ENCODE measurements at regions not wholly inside any gene's neighbourhood (a gene's known extent, or its start where the extent isn't known, plus 50 kb on each side); places are given as distances from the start of the nearest gene placed in this dataset.

DNA sequence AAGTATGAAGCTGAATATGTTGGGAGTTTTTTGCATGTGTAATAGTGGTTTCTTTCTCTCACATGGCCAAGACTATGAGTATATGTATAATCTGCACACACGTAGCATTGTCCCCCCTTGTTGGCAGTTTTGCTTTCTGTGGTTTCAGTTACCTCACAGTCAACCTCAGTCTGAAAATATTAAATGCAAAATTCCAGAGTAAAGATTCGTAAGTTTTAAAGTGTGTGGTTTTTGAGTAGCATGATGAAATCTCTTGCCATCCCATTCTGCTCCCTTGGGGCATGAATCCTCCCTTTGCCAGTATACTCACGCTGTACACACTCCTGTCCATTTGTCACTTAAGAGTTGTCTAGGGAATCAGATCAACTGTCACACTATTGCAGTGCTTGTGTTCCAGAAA is 742.0 kb upstream of the CCDC54 start:
- DNase-seq (ENCODE audit: extremely low read depth in 1 of 2, low read depth in 1 of 2) = no peak

DNA sequence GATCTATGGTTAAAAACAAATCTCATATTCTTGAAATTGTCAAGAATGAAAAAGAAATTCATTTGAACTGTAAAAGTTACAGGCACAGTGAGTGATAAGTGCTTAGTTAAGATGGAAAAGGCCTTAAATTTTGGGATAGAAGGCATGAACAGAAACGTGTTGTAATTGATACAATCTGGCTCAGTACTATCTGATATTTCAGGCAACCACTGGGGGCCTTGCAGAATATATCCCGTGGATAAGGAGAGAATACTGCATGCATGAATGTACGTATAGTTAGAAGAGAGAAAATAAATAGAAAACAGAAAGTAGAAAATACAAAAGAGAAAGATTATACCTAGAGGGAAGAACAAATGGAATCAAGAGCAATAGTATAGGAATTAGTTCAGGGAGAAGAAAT is 741.4 kb upstream of the CCDC54 start:
- no peak for DNase-seq (ENCODE audit: extremely low read depth in 1 of 2, low read depth in 1 of 2)

DNA sequence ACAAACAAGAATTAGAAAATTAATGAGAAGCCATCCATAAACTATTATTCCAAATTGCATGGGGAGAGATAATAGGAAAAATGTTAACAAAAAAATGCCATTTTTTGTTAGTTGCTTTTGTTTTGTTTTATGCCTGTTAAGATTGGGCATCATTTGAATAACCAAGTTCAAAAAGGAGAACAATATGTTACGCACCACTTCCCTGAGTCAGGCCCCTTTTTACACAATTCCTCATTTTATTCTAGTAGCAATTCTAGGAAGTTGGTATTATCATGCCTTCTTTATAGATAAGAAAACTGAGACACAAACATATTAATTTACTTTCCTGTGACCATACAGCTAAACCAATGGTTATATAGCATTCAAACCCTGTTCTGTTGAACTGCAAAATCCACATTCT is 736.9 kb upstream of the CCDC54 start:
- DNase-seq (ENCODE audit: extremely low read depth in 1 of 2, low read depth in 1 of 2) = no peak

DNA sequence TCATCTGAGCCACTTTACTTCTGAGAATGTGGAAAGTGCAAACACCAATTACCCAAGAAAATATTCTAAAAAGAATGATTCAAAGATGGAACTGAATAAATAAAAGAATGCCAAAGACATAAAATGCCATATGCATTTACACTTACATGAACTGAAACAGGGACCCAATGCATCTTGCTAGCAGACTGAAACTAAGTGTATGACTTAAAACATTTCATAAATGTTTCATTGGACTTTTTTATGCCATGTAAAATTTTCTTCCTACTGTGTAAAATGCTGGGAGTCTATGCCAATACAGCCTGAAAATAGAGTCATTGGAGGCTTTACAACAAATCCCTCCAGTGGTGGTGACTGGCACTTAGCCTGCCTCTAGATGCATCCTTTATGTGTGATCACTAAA is 735.1 kb upstream of the CCDC54 start:
- no peak for DNase-seq (ENCODE audit: extremely low read depth in 1 of 2, low read depth in 1 of 2)

DNA sequence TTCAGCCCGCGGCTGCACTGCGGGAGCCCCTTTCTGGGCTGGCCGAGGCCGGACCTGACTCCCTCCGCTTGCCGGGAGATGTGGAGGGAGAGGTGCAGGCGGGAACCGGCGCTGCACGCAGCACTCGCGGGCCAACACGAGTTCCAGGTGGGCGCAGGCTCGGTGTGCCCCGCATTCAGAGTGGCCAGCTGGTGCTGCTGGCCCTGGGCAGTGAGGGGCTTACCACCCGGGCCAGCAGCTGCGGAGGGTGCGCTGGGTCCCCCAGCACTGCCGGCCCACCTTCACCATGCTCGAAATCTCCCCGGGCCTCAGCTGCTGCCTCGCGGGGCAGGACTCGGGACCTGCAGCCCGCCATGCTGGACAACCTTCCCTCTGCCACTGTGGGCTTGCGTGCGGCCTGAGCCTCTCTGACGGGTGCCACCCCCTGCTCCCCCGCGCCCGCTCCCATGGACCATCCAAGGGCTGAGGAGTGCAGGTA is 733.5 kb upstream of the CCDC54 start:
- DNase-seq (ENCODE audit: extremely low read depth in 1 of 2, low read depth in 1 of 2) = no peak

DNA sequence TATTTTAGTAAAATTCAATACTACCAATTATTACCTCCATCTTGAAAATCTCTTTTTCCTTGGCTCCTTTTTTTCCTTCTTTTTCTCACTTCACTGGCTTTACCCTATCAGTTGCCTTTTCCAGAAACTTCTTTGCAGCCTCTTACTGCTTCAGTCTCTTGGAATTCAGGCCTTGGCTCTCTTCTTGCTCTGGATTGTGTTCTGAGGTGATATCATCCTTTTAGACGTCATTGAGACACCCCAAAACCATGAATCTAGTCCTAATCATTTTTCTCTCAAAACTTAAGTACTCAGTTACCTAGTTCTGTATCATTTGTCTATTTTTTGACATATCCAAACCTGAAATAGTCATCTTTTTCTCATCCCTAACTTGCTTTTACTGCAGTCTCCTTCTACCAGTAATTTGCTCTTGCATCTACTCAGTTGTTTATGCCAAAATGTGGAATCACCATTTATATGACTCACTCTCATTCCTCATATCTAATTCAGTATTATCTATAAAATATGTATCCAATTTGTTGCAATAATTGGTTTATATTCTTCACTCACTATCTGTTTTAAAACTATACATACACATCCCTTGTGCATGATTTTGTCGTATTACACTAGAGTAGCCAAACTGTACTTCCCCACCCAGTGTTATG is 703.2 kb upstream of the CCDC54 start:
- DNase-seq (ENCODE audit: extremely low read depth in 1 of 2, low read depth in 1 of 2) = no peak

DNA sequence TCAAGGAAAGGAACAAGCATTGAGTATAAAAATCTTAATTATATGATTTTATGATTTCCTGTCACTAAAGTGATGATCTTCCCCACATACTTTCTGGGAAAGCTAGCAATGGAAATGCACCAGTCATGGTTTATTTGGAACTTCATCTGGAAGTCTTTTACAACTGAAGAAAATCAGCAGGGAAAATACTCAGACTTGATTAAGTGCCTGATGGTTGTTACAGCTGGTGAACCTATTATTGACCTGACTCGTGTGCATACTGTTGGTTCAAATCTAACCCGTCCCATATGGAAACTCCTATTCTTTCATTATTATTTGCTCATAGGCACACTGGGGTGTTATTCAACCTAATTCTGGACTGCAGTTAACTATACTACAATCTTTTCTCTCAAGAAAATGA is 701.8 kb upstream of the CCDC54 start:
- no peak for DNase-seq (ENCODE audit: extremely low read depth in 1 of 2, low read depth in 1 of 2)

DNA sequence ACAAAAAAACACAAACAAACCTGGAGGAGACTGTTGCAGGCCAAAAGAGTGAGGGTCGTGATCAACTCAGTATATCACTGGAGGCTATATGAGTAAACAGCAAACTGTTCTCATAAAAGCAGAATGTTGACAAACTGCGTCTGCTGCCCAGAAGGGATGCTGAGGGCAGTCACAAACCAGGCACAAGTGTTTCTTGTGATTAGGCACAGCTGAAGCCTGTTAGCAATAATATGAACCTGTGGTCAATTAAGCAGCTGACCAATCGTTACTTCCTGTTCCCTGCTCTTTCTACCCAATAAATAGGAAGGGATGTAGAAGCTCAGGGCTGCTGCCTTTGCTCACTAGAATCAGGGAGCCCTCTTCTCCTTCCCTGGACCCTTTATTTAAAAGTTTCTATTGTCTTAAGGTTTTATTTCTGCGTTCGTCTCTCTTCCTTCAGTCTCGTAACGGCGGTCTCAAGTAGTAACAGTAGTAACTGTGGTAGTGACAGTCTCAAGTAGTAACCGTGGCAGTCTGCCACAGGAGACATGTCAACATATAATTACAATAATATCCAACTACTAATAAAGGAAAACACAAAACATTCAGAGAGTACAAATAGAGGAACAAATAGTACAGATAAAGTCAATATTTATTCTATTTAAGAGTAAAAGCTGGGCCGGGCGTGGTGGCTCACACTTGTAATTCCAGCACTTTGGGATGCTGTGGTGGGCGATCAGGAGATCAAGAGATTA is 698.4 kb upstream of the CCDC54 start:
- no peak for DNase-seq (ENCODE audit: extremely low read depth in 1 of 2, low read depth in 1 of 2)

DNA sequence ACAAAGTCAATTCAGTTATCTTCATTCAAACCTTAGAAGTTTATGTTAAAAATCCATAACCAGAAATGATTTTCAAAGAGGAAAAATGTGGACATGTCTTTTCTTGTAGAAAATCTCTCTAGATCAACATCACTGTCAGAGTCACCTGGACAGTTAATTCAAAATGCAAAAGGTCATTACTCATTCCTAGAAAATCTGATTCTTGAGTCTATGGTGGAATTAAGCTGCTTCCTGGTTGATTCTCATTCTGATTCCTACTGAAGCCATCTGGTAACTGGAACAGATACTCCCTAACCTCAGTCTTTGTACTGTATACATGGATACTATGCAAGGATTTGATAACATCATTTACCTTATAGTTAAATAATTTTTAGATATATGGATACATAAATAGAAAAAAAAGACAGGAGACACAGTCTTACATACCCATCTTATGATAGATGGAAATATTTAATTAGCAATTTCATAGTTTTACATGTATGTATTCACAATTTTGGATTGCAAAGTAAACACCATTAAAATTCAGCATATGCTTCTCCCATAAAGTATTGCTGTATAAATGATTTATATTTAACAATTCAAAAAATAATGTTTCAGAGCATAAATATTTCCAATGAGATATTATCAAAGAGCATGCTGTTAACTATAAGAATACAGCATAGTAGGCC is 693.2 kb upstream of the CCDC54 start:
- no peak for DNase-seq (ENCODE audit: extremely low read depth in 1 of 2, low read depth in 1 of 2)

DNA sequence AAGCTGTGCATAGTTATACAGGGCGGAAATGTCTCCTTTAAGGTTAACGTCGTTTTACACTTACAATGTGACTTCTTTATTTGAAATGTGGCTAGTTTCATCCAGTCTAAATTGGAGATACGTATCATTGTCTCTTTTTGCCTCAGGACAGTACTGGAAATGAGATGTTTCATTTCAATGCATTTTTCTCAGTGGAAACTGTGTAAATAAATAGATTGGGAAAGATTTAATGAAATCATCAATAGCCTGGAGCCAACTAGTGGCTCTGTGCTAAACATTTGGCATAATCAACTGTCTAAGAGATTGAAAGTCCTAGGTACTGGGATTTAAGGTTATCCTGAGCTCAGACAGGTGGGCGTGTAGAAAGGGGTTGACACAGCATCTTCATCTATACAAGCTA is 691.5 kb upstream of the CCDC54 start:
- no peak for DNase-seq (ENCODE audit: extremely low read depth in 1 of 2, low read depth in 1 of 2)

DNA sequence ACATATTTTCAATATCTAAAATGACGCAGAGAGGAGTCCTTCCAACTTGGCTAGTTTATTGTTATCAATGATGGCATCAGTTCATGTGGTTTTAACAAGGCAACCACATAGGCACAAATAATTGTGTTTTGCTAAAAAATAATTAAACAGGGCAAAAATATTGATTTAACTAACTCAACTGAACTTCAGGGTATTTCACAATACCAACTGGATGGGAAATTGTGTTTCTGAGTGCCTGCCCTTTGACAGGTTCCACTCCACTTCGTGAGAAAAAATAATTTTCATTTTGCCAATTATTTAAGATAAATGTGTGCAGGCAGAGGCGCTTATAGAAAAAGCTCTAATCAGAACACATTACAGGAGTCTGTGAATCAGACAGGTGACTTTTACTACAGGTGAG is 689.3 kb upstream of the CCDC54 start:
- DNase-seq (ENCODE audit: extremely low read depth in 1 of 2, low read depth in 1 of 2) = no peak

DNA sequence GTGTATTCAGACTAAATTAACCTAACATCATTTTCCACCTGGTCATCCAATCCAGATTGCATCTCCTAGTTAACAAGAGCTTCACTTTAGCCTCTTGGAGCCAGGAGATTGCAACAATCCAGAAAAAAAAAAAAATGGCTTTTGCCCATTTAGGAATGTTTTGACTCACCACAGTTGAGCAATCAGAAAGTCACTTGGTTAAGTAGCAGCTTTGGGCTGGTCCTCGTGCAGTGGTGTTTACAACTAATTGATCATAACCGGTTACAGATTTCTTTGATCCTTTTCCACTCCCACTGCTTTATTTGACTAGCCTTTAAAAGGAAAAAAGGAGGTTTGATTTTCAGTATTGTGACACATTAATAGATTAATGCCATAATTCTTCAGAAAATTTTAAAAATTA is 688.8 kb upstream of the CCDC54 start:
- no peak for DNase-seq (ENCODE audit: extremely low read depth in 1 of 2, low read depth in 1 of 2)

DNA sequence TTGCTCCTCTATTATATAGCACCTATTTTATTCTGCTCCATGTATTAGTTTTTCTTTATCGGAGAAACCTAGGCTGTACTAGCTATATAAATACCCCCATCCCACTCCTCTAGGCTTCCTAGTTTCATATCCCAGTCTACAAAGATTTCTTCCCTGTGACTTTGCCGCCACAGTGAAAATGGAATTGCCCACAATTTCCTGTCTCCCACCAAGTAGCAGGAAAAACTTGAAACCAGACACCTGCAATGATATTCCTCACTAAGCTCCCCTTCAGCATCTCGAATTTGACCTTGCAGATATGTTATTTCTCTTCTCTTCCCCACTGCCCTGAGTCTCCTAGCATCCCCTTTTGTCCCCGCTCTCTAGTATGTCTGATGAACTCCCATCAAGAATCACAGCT is 685.8 kb upstream of the CCDC54 start:
- no peak for DNase-seq (ENCODE audit: extremely low read depth in 1 of 2, low read depth in 1 of 2)

DNA sequence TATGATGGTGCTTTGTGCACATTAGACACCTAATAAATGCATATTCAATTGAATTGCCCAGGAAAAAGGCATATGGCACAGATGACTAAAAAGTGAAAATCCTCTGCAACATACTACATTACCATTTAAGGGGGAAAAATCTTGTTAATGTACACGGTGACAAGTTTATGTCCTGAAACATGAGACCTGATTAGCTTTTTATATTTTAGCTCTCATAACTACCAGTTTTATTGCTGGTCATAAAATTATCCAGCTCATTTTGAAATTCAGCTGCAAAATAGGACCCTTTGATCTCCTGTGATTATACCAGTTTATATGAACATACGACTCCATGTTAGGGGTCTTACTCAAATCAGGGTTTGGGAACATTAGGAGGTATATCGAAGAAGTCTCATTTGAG is 684.6 kb upstream of the CCDC54 start:
- no peak for DNase-seq (ENCODE audit: extremely low read depth in 1 of 2, low read depth in 1 of 2)

DNA sequence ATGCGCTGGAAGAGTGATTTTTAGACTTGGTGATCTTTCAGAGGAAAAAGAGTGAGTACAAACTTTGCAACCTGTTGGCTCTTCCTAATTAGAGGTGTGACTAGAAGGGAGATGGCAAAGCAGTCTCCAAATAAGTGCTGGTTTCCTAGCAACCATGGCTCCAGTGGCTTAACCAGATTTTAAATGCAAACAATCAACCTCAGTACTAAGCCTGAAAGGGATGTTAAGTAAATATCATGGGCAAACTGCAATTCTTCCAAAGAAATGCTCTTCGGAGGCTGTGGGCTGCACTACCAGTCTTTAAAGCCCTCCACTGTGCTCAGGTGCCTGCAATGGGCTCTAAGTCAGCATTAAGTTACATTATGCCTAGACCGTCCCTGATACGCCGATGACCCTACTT is 678.1 kb upstream of the CCDC54 start:
- no peak for DNase-seq (ENCODE audit: extremely low read depth in 1 of 2, low read depth in 1 of 2)

DNA sequence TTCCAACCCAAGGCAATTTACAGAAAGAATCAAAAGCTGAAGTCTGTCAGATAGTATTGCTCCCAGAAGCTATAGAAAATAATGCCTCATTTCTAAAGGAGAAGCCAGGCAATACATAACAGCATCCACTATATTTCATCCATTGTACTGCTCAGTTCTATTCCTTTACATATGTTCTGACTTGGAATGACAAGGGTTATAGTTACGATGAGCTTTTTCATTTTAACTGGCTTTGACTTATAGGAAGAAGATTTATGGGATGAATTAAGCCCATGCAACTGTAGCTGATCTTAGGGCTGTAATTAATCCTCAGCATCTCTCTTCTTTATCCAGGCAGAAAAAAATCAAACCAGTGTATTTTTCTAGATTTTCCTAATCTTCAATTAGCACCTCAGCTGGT is 676.3 kb upstream of the CCDC54 start:
- DNase-seq (ENCODE audit: extremely low read depth in 1 of 2, low read depth in 1 of 2) = no peak

DNA sequence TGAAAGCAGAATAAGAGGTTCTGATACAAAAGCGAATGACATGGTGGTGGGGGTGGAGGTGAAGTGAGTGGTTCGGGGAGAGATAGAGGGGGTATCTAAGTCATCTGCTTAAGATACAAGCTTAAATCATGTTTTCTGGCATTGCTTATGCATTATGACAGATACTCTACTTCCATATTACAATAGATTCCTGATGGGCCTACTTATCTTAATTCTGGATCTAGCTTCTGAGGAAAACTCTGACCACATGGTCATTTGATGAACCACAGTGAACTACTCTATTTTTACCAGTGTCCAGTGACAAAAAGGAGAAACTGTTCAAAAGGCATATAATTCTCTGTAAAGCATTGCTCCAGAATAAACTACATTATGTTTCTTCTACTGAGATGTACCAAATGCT is 673.7 kb upstream of the CCDC54 start:
- DNase-seq (ENCODE audit: extremely low read depth in 1 of 2, low read depth in 1 of 2) = no peak

DNA sequence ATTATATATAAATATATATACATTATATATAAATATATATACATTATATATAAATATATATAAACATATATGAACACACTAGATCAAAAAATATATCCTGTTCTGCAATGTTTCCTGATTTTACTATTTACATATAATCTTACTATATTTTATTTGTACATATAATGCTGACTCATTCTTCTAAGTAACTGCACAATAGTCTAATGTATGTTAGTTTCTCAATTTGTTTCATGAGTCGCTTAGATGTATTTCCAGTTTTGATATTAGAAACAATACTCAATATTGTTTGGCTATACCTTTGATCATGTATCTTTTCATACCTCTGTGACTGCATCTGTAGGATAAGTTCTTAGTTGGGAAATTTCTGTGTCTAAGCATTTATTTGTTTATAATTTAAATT is 669.9 kb upstream of the CCDC54 start:
- DNase-seq (ENCODE audit: extremely low read depth in 1 of 2, low read depth in 1 of 2) = no peak

DNA sequence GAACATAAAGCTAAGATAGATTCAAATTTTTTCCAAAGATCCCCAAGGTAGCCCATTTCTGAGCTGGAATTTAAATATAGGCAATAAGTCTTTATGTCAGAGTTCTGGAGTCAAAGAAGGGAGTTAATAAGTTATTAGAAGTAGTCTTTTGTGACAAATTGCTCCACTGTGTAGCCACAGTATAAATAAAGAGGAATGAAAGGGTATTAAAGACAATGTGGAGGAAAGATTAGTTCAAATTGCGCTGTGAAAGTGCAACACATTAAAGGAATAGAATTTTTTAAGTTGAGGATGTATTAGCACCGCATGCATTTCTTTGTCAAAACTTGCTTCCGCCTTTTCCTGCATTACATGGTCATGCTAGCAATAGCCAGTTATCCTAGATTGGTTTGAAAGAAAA is 666.6 kb upstream of the CCDC54 start:
- DNase-seq (ENCODE audit: extremely low read depth in 1 of 2, low read depth in 1 of 2) = no peak

DNA sequence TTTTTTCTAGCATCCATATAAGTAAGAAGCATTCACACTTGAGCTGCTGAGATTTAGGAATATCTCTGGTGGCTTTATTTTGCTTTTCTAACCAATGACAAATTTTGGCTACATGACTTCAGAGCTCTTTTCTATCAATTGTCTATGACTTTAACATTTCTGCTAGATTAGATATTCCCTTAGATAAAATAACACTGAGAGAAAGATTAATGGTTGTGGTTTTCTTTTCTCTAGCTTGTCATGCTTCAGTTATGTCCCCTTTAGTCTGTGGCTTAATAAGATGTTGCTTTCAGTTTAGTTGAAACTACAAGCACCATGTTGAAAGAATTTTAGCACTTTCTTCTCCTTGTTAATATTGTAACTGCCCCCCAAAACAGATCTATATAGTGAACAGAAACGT is 665.6 kb upstream of the CCDC54 start:
- no peak for DNase-seq (ENCODE audit: extremely low read depth in 1 of 2, low read depth in 1 of 2)

DNA sequence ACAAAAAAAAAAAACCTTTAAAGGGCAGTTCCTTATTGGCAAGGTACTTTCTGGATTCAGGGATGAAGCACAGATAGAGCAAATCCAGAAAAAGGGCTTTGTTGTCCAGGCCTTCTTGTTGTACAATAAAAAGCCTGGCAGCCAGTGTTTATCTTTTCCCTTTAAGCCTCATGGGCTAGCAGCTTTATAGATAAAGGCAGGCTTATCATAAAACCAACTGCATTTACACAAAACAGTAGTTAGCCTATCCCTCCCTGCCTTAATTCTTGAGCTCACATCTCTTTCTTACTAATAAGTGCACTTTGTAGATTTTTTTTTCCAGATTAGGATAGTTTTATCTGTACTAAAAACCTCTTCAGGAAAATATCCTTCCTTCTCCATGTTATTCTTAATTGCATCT is 662.8 kb upstream of the CCDC54 start:
- no peak for DNase-seq (ENCODE audit: extremely low read depth in 1 of 2, low read depth in 1 of 2)

DNA sequence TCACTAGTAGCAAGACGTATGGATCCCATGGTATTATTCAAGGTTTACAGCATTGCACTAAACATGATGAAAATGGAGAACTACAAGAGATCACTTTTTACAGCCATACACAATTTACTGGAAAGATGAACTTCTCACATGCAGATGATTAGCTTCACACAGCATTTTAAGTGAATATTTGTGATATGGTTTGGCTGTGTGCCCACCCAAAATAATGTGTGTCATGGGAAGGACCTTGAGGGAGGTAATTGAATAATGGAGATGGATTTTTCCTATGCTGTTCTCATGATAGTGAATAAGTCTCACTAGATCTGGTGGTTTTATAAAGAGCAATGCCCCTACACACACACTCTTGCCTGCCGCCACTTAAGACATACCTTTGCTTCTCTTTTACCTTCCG is 662.0 kb upstream of the CCDC54 start:
- DNase-seq (ENCODE audit: extremely low read depth in 1 of 2, low read depth in 1 of 2) = no peak
